ENCODE measurements at regions not wholly inside any gene's neighbourhood (a gene's known extent, or its start where the extent isn't known, plus 50 kb on each side); places are given as distances from the start of the nearest gene placed in this dataset.
A peak's percentile ranks its signal among the peaks of the same experiment; 100 is the strongest.

DNA sequence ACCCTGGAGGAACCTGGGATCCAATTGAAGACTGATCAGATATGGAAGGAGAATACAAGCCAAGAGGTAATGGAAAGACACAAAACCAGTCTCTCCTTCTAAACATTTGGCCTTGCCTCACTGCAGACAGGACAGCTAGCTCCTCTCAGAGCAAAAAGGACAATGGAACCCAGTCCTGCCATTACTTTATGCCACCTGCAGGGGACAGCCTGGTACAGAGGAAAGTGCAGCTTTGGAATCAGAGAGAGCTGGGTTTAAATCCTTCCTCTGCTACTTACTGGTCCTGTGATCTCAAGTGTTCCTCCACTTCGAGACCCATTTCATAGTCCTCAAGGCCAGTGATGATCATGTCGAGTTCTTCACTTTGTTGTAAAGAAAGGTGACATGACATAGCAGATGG, 159.4 kb upstream of the SMAD3 start:
- Mint-ChIP-seq H3K27me3 (ENCODE audit: insufficient read depth, low read depth, poor library complexity) (peaks cover 5% of the 10 kb centered on the region), H3K36me3 (ENCODE audit: low read depth) (no peaks in the 10 kb centered on the region; the same call in 2 of the 3 replicates), H3K4me3 (no peak overlapping the region), H3K9me3 (peaks cover 2% of the 10 kb centered on the region; the same call in 1 of the 3 replicates), H3K4me1 (no peaks in the 10 kb centered on the region), H3K27ac (no peak overlapping the region)
- no peak overlapping the region for H3K4me3 ChIP-seq
- peak; percentile 57 for DNase-seq (ENCODE audit: low spot score)
- H3K4me2 ChIP-seq, result no peak overlapping the region
- H3K9me2 ChIP-seq (ENCODE audit: insufficient read depth), result no peaks in the 10 kb centered on the region; the same call in 1 of the 2 replicates
- no peaks in the 10 kb centered on the region for H3K4me1 ChIP-seq (ENCODE audit: insufficient read depth)
- H3K27ac ChIP-seq (ENCODE audit: low read depth), result no peak overlapping the region
- no peaks in the 10 kb centered on the region for H3K27me3 ChIP-seq (ENCODE audit: insufficient read depth)
- H2AFZ ChIP-seq, result no peak overlapping the region
- H4K20me1 ChIP-seq (replicated peaks; ENCODE audit: insufficient read depth), result no peaks in the 10 kb centered on the region; the same call in 1 of the 2 replicates
- H3F3A ChIP-seq (replicated peaks; ENCODE audit: low read depth), result no peaks in the 10 kb centered on the region
- TF ChIP-seq STAT1 (IDR thresholded peaks at IDR 0.05; ENCODE audit: unreplicated experiment) (no peak), CTCF (conservative IDR thresholded peaks at IDR 0.05; ENCODE audit: low read depth in 2 of 2) (peak; percentile 57 to 72)
- no peaks in the 10 kb centered on the region for H3K79me2 ChIP-seq (replicated peaks; ENCODE audit: insufficient read depth)
- no peaks in the 10 kb centered on the region for H3K36me3 ChIP-seq (ENCODE audit: insufficient read depth)
- peak; percentile 29; the same call in 2 of the 3 replicates for ATAC-seq

DNA sequence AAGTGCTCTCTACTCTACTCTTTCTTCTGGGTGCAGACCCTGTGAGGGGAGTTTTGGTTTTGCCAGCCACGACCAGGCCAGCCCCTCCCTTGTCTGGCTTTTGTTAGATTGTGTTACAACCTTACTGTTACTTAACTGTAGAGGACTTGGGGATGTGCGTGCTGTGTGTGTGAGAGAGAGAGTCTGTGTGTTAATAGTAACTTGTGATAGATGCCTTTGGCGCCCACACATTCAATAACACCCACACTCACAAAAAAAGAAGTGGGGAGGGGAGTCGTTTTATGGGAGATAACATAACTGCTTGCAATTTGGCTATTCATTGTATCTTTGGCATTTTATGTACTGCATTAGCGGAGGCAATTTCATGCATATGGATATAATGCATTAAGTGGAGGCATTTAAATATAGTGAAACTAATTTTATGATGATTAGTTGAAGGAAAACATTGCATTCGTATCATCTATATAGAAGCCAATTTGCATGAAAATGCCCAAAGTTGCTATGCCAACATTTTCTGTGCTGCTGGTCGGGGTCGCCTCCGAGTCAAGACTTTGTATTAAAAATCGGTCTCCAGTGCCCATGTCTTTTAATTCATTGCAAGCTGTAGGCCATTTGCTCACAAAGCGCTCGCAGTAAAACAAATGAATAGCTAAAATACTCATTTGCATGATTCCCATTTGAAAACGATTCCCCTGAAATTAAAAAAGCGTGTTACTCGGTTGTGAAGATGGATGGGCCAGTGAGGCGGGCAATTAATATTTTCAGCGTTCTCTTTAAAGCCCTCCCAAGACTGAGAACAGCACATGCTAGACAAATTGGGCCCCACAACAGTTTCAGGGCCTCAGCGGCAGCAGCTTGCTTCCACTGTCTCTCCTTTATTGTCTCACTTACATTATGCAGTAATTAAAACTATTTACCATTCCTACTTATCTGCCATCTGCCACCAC, 158.5 kb upstream of the SMAD3 start:
- no peaks in the 10 kb centered on the region; the same call in 2 of the 3 replicates for H3K36me3 Mint-ChIP-seq (ENCODE audit: low read depth)
- H3K27ac ChIP-seq (ENCODE audit: low read depth), result no peak overlapping the region

More for the DNA sequence above, 158.5 kb upstream of the SMAD3 start:
- H3K36me3 ChIP-seq (ENCODE audit: insufficient read depth), result no peaks in the 10 kb centered on the region
- no peaks in the 10 kb centered on the region; the same call in 1 of the 2 replicates for H3K9me2 ChIP-seq (ENCODE audit: insufficient read depth)
- H3K4me2 ChIP-seq, result no peak overlapping the region
- H2AFZ ChIP-seq, result no peak overlapping the region
- Mint-ChIP-seq H3K4me1 (no peaks in the 10 kb centered on the region), H3K4me3 (no peak overlapping the region), H3K27me3 (ENCODE audit: insufficient read depth, low read depth, poor library complexity) (peaks cover 5% of the 10 kb centered on the region), H3K27ac (no peak overlapping the region), H3K9me3 (peaks cover 2% of the 10 kb centered on the region; the same call in 1 of the 3 replicates)
- DNase-seq (ENCODE audit: low spot score) (no peak), ATAC-seq (no peak)
- H4K20me1 ChIP-seq (replicated peaks; ENCODE audit: insufficient read depth), result no peaks in the 10 kb centered on the region; the same call in 1 of the 2 replicates
- H3K79me2 ChIP-seq (replicated peaks; ENCODE audit: insufficient read depth), result no peaks in the 10 kb centered on the region
- H3K4me1 ChIP-seq (ENCODE audit: insufficient read depth), result no peaks in the 10 kb centered on the region
- H3K4me3 ChIP-seq, result no peak overlapping the region
- TF ChIP-seq EZH2 (IDR thresholded peaks at IDR 0.05; ENCODE audit: low read depth, unreplicated experiment) (no peak), ETS1 (IDR thresholded peaks at IDR 0.05) (no peak), CTCF (conservative IDR thresholded peaks at IDR 0.05; ENCODE audit: low read depth in 2 of 2) (no peak), ZNF331 (CRISPR knock-in tag; IDR thresholded peaks at IDR 0.05; ENCODE audit: low read depth) (no peak), EZH2phosphoT487 (IDR thresholded peaks at IDR 0.05; ENCODE audit: unreplicated experiment) (no peak)
- no peaks in the 10 kb centered on the region for H3F3A ChIP-seq (replicated peaks; ENCODE audit: low read depth)
- H3K27me3 ChIP-seq (ENCODE audit: insufficient read depth), result no peaks in the 10 kb centered on the region

Data from GM23338 (cell line).